Right renal pelvis (tissue), 4 donors: ENCODE measurements at regions not wholly inside any gene's neighbourhood (a gene's known extent, or its start where the extent isn't known, plus 50 kb on each side); places are given as distances from the start of the nearest gene placed in this dataset.

Source experiments
- DNase-seq, 4 donors: peaks; one replicate each; pipeline ENCODE4 v3.0.0-alpha.2; 2013; ENCODE audit warnings: low read depth in 4 of 4, low spot score in 3 of 4, missing footprints in 1 of 4

- no peak for DNase-seq
Observed at GRCh38 chr5:85168474-85168873, 783.8 kb upstream of the EDIL3 start.

GRCh38 chr5:85170183-85170582 lies 785.5 kb upstream of the EDIL3 start:
- DNase-seq = no peak

- no peak for DNase-seq
Observed at GRCh38 chr5:85173469-85173868, 788.8 kb upstream of the EDIL3 start.

- no peak for DNase-seq
Observed at GRCh38 chr5:85182344-85182743, 797.7 kb upstream of the EDIL3 start.

GRCh38 chr5:85204289-85204688 lies 819.6 kb upstream of the EDIL3 start:
- no peak for DNase-seq

GRCh38 chr5:85205430-85205829 lies 820.8 kb upstream of the EDIL3 start:
- DNase-seq = no peak

- no peak for DNase-seq
Observed at GRCh38 chr5:85225388-85225787, 840.7 kb upstream of the EDIL3 start.

- DNase-seq = no peak
Observed at GRCh38 chr5:85249204-85249603, 864.5 kb upstream of the EDIL3 start.

GRCh38 chr5:85263125-85263524 lies 878.4 kb upstream of the EDIL3 start:
- no peak for DNase-seq

- no peak for DNase-seq
Observed at GRCh38 chr5:85266692-85267091, 882.0 kb upstream of the EDIL3 start.

GRCh38 chr5:85268194-85268593 lies 883.5 kb upstream of the EDIL3 start:
- no peak for DNase-seq

- DNase-seq = no peak
Observed at GRCh38 chr5:85278193-85278592, 893.5 kb upstream of the EDIL3 start.

- no peak for DNase-seq
Observed at GRCh38 chr5:85288914-85289313, 904.2 kb upstream of the EDIL3 start.

GRCh38 chr5:85293145-85293785 lies 908.6 kb upstream of the EDIL3 start:
- no peak for DNase-seq

- no peak for DNase-seq
Observed at GRCh38 chr5:85304524-85304923, 919.8 kb upstream of the EDIL3 start.

GRCh38 chr5:85305766-85306165 lies 921.1 kb upstream of the EDIL3 start:
- DNase-seq = no peak

- no peak for DNase-seq
Observed at GRCh38 chr5:85311536-85311935, 926.9 kb upstream of the EDIL3 start.

GRCh38 chr5:85320495-85320894 lies 935.8 kb upstream of the EDIL3 start:
- no peak for DNase-seq

- DNase-seq = no peak
Observed at GRCh38 chr5:85333276-85333675, 948.6 kb upstream of the EDIL3 start.

- no peak for DNase-seq
Observed at GRCh38 chr5:85337435-85337834, 952.8 kb upstream of the EDIL3 start.

GRCh38 chr5:85340790-85341189 lies 956.1 kb upstream of the EDIL3 start:
- DNase-seq = no peak

- DNase-seq = no peak
Observed at GRCh38 chr5:85345818-85346217, 961.1 kb upstream of the EDIL3 start.

GRCh38 chr5:85357309-85357708 lies 972.6 kb upstream of the EDIL3 start:
- DNase-seq = no peak
